Ascending aorta (tissue), 2 donors: ENCODE measurements at regions not wholly inside any gene's neighbourhood (a gene's known extent, or its start where the extent isn't known, plus 50 kb on each side); places are given as distances from the start of the nearest gene placed in this dataset.
A peak's percentile ranks its signal among the peaks of the same experiment; 100 is the strongest.

Source experiments
- DNase-seq, 2 donors: peaks; one replicate each; pipeline ENCODE4 v3.0.0-alpha.2; 2019; ENCODE audit warnings: low spot score in 2 of 2
- H3K27ac ChIP-seq, 2 donors: fragments of 200-600 bp; sonication (generic); one replicate each; pipeline ENCODE4 v1.5.1; 2016 to 2017; ENCODE audit warnings: mild to moderate bottlenecking in 1 of 2
- H3K27me3 ChIP-seq: fragments of 200-600 bp; sonication (generic); one replicate; pipeline ENCODE4 v1.5.1; 2017
- H3K36me3 ChIP-seq, 2 donors: fragments of 200-600 bp; sonication (generic); one replicate each; pipeline ENCODE4 v1.5.1; 2016
- H3K4me1 ChIP-seq, 2 donors: fragments of 200-600 bp; sonication (generic); one replicate each; pipeline ENCODE4 v1.5.1; 2016 to 2017; ENCODE audit warnings: mild to moderate bottlenecking in 1 of 2
- H3K4me3 ChIP-seq, 2 donors: fragments of 200-600 bp; sonication (generic); one replicate each; pipeline ENCODE4 v1.5.1; 2016 to 2017; ENCODE audit warnings: mild to moderate bottlenecking in 1 of 2
- H3K9me3 ChIP-seq, 2 donors: fragments of 200-600 bp; sonication (generic); one replicate each; pipeline ENCODE4 v1.5.1; 2016
- CTCF ChIP-seq, 3 experiments: fragments of 200-600 bp in 2 of 3; fragments of 450-650 bp in 1 of 3; sonication (generic) in 2 of 3; IDR thresholded peaks; one replicate each; pipeline ENCODE4 v1.5.1; 2016 to 2019; ENCODE audit warnings: antibody characterized with exemption in 3 of 3, mild to moderate bottlenecking in 1 of 3, moderate library complexity in 1 of 3
- intact Hi-C: fragments of 100-400 bp; cut with DNase I; formaldehyde crosslinking; loops from one replicate; pipeline ENCODE4 v1.15.1; 2023

GRCh38 chr12:124098101-124098757, 125.2 kb downstream of the ZNF664 start:
- Histone ChIP-seq H3K4me3 (peak overlapping the region in 1 of 2 donors; percentile 47), H3K36me3 (no peaks in the 10 kb centered on the region), H3K9me3 (no peaks in the 10 kb centered on the region), H3K27ac (peak overlapping the region; percentile 49 to 68), H3K27me3 (no peaks in the 10 kb centered on the region), H3K4me1 (no peaks in the 10 kb centered on the region)
- TF ChIP-seq CTCF (IDR thresholded peaks at IDR 0.05): no peak
- no peak for DNase-seq
- intact Hi-C loops: no loop called here

GRCh38 chr12:124098887-124099286, 125.9 kb downstream of the ZNF664 start:
- Histone ChIP-seq H3K4me1 (no peaks in the 10 kb centered on the region), H3K9me3 (no peaks in the 10 kb centered on the region), H3K27me3 (no peaks in the 10 kb centered on the region), H3K4me3 (no peak overlapping the region), H3K27ac (no peak overlapping the region), H3K36me3 (no peaks in the 10 kb centered on the region)
- no peak for DNase-seq
- intact Hi-C loops: no loop called here
- no peak for TF ChIP-seq CTCF (IDR thresholded peaks at IDR 0.05)

GRCh38 chr12:124099661-124100060, 126.6 kb downstream of the ZNF664 start:
- Histone ChIP-seq H3K36me3 (no peaks in the 10 kb centered on the region), H3K4me1 (no peaks in the 10 kb centered on the region), H3K27me3 (no peaks in the 10 kb centered on the region), H3K9me3 (no peaks in the 10 kb centered on the region), H3K27ac (no peak overlapping the region), H3K4me3 (no peak overlapping the region)
- intact Hi-C loops: no loop called here
- no peak for TF ChIP-seq CTCF (IDR thresholded peaks at IDR 0.05)
- DNase-seq: no peak

- TF ChIP-seq CTCF (IDR thresholded peaks at IDR 0.05): no peak
- no peaks in the 10 kb centered on the region for H3K4me1 ChIP-seq
- no peaks in the 10 kb centered on the region for H3K27me3 ChIP-seq
- DNase-seq: no peak
- H3K36me3 ChIP-seq: no peaks in the 10 kb centered on the region
- no peak overlapping the region for H3K4me3 ChIP-seq
- H3K9me3 ChIP-seq: no peaks in the 10 kb centered on the region
- intact Hi-C loops: no loop called here
- H3K27ac ChIP-seq: no peak overlapping the region
Observed at GRCh38 chr12:124100572-124101178, 127.7 kb downstream of the ZNF664 start.

- DNase-seq: no peak
Observed at GRCh38 chr12:124105546-124105945, 132.5 kb downstream of the ZNF664 start.

More at GRCh38 chr12:124105546-124105945, 132.5 kb downstream of the ZNF664 start:
- no peak overlapping the region for H3K4me3 ChIP-seq
- no peaks in the 10 kb centered on the region for H3K27me3 ChIP-seq
- intact Hi-C loops: no loop called here
- no peak overlapping the region for H3K27ac ChIP-seq
- TF ChIP-seq CTCF (IDR thresholded peaks at IDR 0.05): no peak
- H3K9me3 ChIP-seq: peaks cover 0 to 2% of the 10 kb centered on the region in 2 donors
- no peaks in the 10 kb centered on the region for H3K4me1 ChIP-seq
- H3K36me3 ChIP-seq: no peaks in the 10 kb centered on the region
